GM12878 (cell line): ENCODE measurements at regions not wholly inside any gene's neighbourhood (a gene's known extent, or its start where the extent isn't known, plus 50 kb on each side); places are given as distances from the start of the nearest gene placed in this dataset.

ENCODE experiments used
- ATAC-seq: fragments of 200-7000 bp; cut with Tn5 transposase; 3 replicates; pipeline ENCODE4 v1.9.1; 2020; ENCODE audit warnings: mild to moderate bottlenecking, moderate library complexity
- BruUV-seq: library from RNA; stranded (reverse); fragments of 400-500 nt; replicated peaks from 2 replicates; lab custom pipeline; 2021; lab: Mats Ljungman, UMichigan
- CTCF ChIA-PET: fragments of 300-600 bp; sonication (Branson Sonifier 250); formaldehyde crosslinking; extraction: SDS; loops from one replicate; lab custom pipeline; 2021; ENCODE audit warnings: inconsistent platforms; lab: Yijun Ruan, JAX
- POLR2A ChIA-PET: fragments of 350-600 bp; formaldehyde crosslinking; extraction: SDS; loops from one replicate; lab custom pipeline; 2021; ENCODE audit warnings: inconsistent platforms; lab: Charles Lee
- RAD21 ChIA-PET: fragments of 300-600 bp; sonication (Branson Sonifier 250); formaldehyde crosslinking; loops from one replicate; lab custom pipeline; 2023; ENCODE audit warnings: antibody characterized with exemption; ENCODE audit not compliant: unreplicated experiment; lab: Charles Lee
- SMC1A ChIA-PET: fragments of 300-600 bp; sonication (Branson Sonifier 250); formaldehyde crosslinking; loops from one replicate; lab custom pipeline; 2023; ENCODE audit not compliant: unreplicated experiment, uncharacterized antibody; lab: Charles Lee
- DNase-seq: peaks from one replicate; pipeline ENCODE4 v3.0.0-alpha.2; 2011; ENCODE audit warnings: low read depth, low spot score
- FAIRE-seq: peaks from 3 replicates; lab custom pipeline; 2011; peaks lifted over from hg19 to GRCh38; lab: Jason Lieb, UNC
- H2AFZ ChIP-seq: 2 replicates; pipeline ENCODE4 v1.6.0; 2011; ENCODE audit warnings: low read depth, low read length, control low read depth; ENCODE audit not compliant: control insufficient read depth
- H3K27ac ChIP-seq: 2 replicates; pipeline ENCODE4 v1.5.1; 2011; ENCODE audit warnings: control low read depth; ENCODE audit not compliant: control insufficient read depth, insufficient read depth
- H3K27me3 ChIP-seq, 2 experiments: replicated peaks in 1 of 2; 2 replicates each; pipeline versions ENCODE4 v1.6.0 to v1.6.1; 2011; ENCODE audit warnings: low read length in 1 of 2; ENCODE audit not compliant: control insufficient read depth in 2 of 2, insufficient read depth in 2 of 2
- H3K36me3 ChIP-seq, 2 experiments: 2 replicates each; pipeline ENCODE4 v1.5.1; 2011; ENCODE audit warnings: low read length in 1 of 2; ENCODE audit not compliant: control insufficient read depth in 2 of 2, insufficient read depth in 2 of 2
- H3K4me1 ChIP-seq: 2 replicates; pipeline ENCODE4 v1.6.1; 2011; ENCODE audit warnings: mild to moderate bottlenecking, low read length, moderate library complexity, mixed read lengths; ENCODE audit not compliant: control insufficient read depth, insufficient read depth
- H3K4me2 ChIP-seq: 2 replicates; pipeline ENCODE4 v1.6.0; 2011; ENCODE audit warnings: control low read depth; ENCODE audit not compliant: control insufficient read depth, insufficient read depth
- H3K4me3 ChIP-seq: fragments of 200-600 bp; sonication (generic); 2 replicates; pipeline ENCODE4 v1.5.1; 2016
- H3K79me2 ChIP-seq: 2 replicates; pipeline ENCODE4 v1.6.0; 2011; ENCODE audit warnings: low read length; ENCODE audit not compliant: control insufficient read depth, insufficient read depth
- H3K9ac ChIP-seq: 2 replicates; pipeline ENCODE4 v1.8.0; 2011; ENCODE audit warnings: low read length, control low read depth, mixed read lengths; ENCODE audit not compliant: control insufficient read depth, insufficient read depth
- H3K9me3 ChIP-seq: replicated peaks from 3 replicates; pipeline ENCODE4 v1.5.1; 2011; ENCODE audit warnings: mild to moderate bottlenecking, low read length; ENCODE audit not compliant: control insufficient read depth, insufficient read depth
- H4K20me1 ChIP-seq: 2 replicates; pipeline ENCODE4 v1.6.0; 2011; ENCODE audit not compliant: control insufficient read depth, insufficient read depth
- BMI1 ChIP-seq: fragments of 450-650 bp; IDR thresholded peaks from 2 replicates; pipeline ENCODE4 v1.6.1; 2016; ENCODE audit warnings: mild to moderate bottlenecking, moderate library complexity, borderline replicate concordance
- E4F1 ChIP-seq: fragments of 450-650 bp; IDR thresholded peaks from 2 replicates; pipeline ENCODE4 v1.6.1; 2018; ENCODE audit warnings: borderline replicate concordance, mild to moderate bottlenecking; ENCODE audit not compliant: partially characterized antibody
- EZH2 ChIP-seq: IDR thresholded peaks from 2 replicates; pipeline ENCODE4 v1.6.1; 2012; ENCODE audit warnings: low read depth, mild to moderate bottlenecking, control low read depth, inconsistent platforms, low read length, borderline replicate concordance; ENCODE audit not compliant: control insufficient read depth
- KLF5 ChIP-seq: fragments of 450-650 bp; IDR thresholded peaks from 2 replicates; pipeline ENCODE4 v1.6.1; 2014; ENCODE audit warnings: mild to moderate bottlenecking; ENCODE audit not compliant: partially characterized antibody
- MYB ChIP-seq: fragments of 150-350 bp; IDR thresholded peaks from 2 replicates; pipeline ENCODE4 v1.6.1; 2014; ENCODE audit warnings: mild to moderate bottlenecking, low read depth, low read length, borderline replicate concordance
- REST ChIP-seq: IDR thresholded peaks from 2 replicates; pipeline ENCODE4 v1.6.1; 2012; ENCODE audit warnings: mild to moderate bottlenecking, low read depth, low read length
- SIN3A ChIP-seq: IDR thresholded peaks from 2 replicates; pipeline ENCODE4 v1.6.1; 2012; ENCODE audit warnings: low read depth, low read length, improper control_type of control experiment
- YY1 ChIP-seq: IDR thresholded peaks from 2 replicates; pipeline ENCODE4 v1.6.1; 2011; ENCODE audit warnings: low read depth, mild to moderate bottlenecking, low read length
- ZNF384 ChIP-seq: IDR thresholded peaks from 2 replicates; pipeline ENCODE4 v1.6.1; 2012; ENCODE audit warnings: low read depth, mild to moderate bottlenecking, low read length, improper control_type of control experiment, borderline replicate concordance
- WGBS: methylation state at CpG from one replicate; pipeline ENCODE4 v1.1.6; 2016; ENCODE audit warnings: low lambda C conversion rate; ENCODE audit not compliant: insufficient replicate concordance, insufficient coverage; ENCODE audit errors: missing lambda C conversion rate; 5-methylcytosine and 5-hydroxymethylcytosine counted together
- in situ Hi-C: fragments of 300-500 bp; cut with MboI; formaldehyde crosslinking; loops from 9 replicates; pipeline ENCODE4 v1.14.3; 2018; ENCODE audit warnings: mixed read lengths
- intact Hi-C: fragments of 100-400 bp; cut with micrococcal nuclease; formaldehyde crosslinking; loops from one replicate; pipeline ENCODE4 v1.14.2; 2022; ENCODE audit not compliant: unreplicated experiment

- ChIA-PET CTCF (no interaction called here), POLR2A (no interaction called here), SMC1A (interaction anchor here (0.5 kb wide), 1 partner anchor 278 kb away, joined by 3 read pairs; no protein-coding TSS in a partner anchor), RAD21 (no interaction called here)
- ATAC-seq: no peak
- Histone ChIP-seq H3K9me3 (no peaks in the 10 kb centered on the region), H3K36me3 (no peaks in the 10 kb centered on the region), H3K27me3 (no peaks in the 10 kb centered on the region), H2AFZ (no peak overlapping the region), H4K20me1 (no peaks in the 10 kb centered on the region), H3K4me3 (no peak overlapping the region), H3K4me1 (no peaks in the 10 kb centered on the region), H3K79me2 (no peaks in the 10 kb centered on the region), H3K9ac (no peak overlapping the region), H3K4me2 (no peak overlapping the region), H3K27ac (no peak overlapping the region)
- BruUV-seq: no TSS peak
- intact Hi-C loops (no loop called here), in situ Hi-C loops (no loop called here)
- WGBS: 0% methylated on average over 1 of the region's 1 CpG
- FAIRE-seq: no peak
- no peak for DNase-seq
- TF ChIP-seq REST (no peak), EZH2 (no peak), KLF5 (no peak), YY1 (no peak), E4F1 (no peak), ZNF384 (no peak), BMI1 (no peak), MYB (no peak), SIN3A (no peak)
Measured at GRCh38 chr7:52959336-52959735, 76.1 kb upstream of the POM121L12 start.
